Liver (tissue), 3 donors: ENCODE measurements at regions not wholly inside any gene's neighbourhood (a gene's known extent, or its start where the extent isn't known, plus 50 kb on each side); places are given as distances from the start of the nearest gene placed in this dataset.

Source experiments
- CTCF ChIP-seq: fragments of 150-350 bp; IDR thresholded peaks from 2 replicates; pipeline ENCODE4 v1.5.1; 2017; ENCODE audit warnings: improper control_type of control experiment, low read depth, low read length; ENCODE audit not compliant: missing input control
- GABPA ChIP-seq, 2 donors: IDR thresholded peaks in 1 of 2; conservative IDR thresholded peaks in 1 of 2; 2 replicates each; pipeline ENCODE4 v1.6.1; 2016; ENCODE audit warnings: antibody characterized with exemption in 2 of 2, mild to moderate bottlenecking in 1 of 2, moderate library complexity in 1 of 2
- MAX ChIP-seq: IDR thresholded peaks from 2 replicates; pipeline ENCODE4 v1.6.1; 2016; ENCODE audit warnings: antibody characterized with exemption
- RAD21 ChIP-seq, 2 donors: IDR thresholded peaks; 2 replicates each; pipeline ENCODE4 v1.6.1; 2016; ENCODE audit warnings: antibody characterized with exemption in 2 of 2, mild to moderate bottlenecking in 2 of 2
- REST ChIP-seq: IDR thresholded peaks from 2 replicates; pipeline ENCODE4 v1.6.1; 2016; ENCODE audit warnings: antibody characterized with exemption, mild to moderate bottlenecking
- SP1 ChIP-seq: IDR thresholded peaks from 2 replicates; pipeline ENCODE4 v1.6.1; 2018; ENCODE audit warnings: antibody characterized with exemption, mild to moderate bottlenecking
- TAF1 ChIP-seq: conservative IDR thresholded peaks from 2 replicates; pipeline ENCODE4 v1.6.1; 2016; ENCODE audit warnings: antibody characterized with exemption, mild to moderate bottlenecking
- YY1 ChIP-seq: IDR thresholded peaks from 2 replicates; pipeline ENCODE4 v1.6.1; 2016; ENCODE audit warnings: antibody characterized with exemption, mild to moderate bottlenecking
- ZBTB33 ChIP-seq: IDR thresholded peaks from 2 replicates; pipeline ENCODE4 v1.6.1; 2016; ENCODE audit warnings: antibody characterized with exemption
- donor health status: healthy.
- donor health status: healthy.

- TF ChIP-seq MAX (no peak), CTCF (no peak), TAF1 (no peak), REST (no peak), SP1 (no peak), YY1 (no peak), GABPA (IDR thresholded peaks at IDR 0.05 in 1 of 2, conservative IDR thresholded peaks at IDR 0.05 in 1 of 2) (no peak), ZBTB33 (no peak), RAD21 (IDR thresholded peaks at IDR 0.05) (no peak)
Observed at GRCh38 chr5:173509060-173509459, 107.4 kb downstream of the BOD1 start.
